MM.1S (cell line): ENCODE measurements at regions not wholly inside any gene's neighbourhood (a gene's known extent, or its start where the extent isn't known, plus 50 kb on each side); places are given as distances from the start of the nearest gene placed in this dataset.
A peak's percentile ranks its signal among the peaks of the same experiment; 100 is the strongest.

Experiments used
- DNase-seq: peaks from one replicate; pipeline ENCODE4 v3.0.0-alpha.2; 2015
- H2AFZ ChIP-seq: fragments of 300-600 bp; sonication (generic); 2 replicates; pipeline ENCODE4 v1.6.0; 2016; ENCODE audit warnings: antibody characterized with exemption, low read length
- H3F3A ChIP-seq: fragments of 300-600 bp; sonication (generic); 2 replicates; pipeline ENCODE4 v1.6.1; 2016; ENCODE audit warnings: mild to moderate bottlenecking, antibody characterized with exemption, low read length, moderate library complexity, mixed read lengths; ENCODE audit not compliant: insufficient read depth
- H3K27ac ChIP-seq: fragments of 300-600 bp; sonication (generic); 2 replicates; pipeline ENCODE4 v1.5.1; 2016; ENCODE audit warnings: mild to moderate bottlenecking, low read length
- H3K27me3 ChIP-seq: fragments of 300-600 bp; sonication (generic); replicated peaks from 2 replicates; pipeline ENCODE4 v1.6.0; 2016; ENCODE audit warnings: low read length; ENCODE audit not compliant: insufficient read depth
- H3K36me3 ChIP-seq: fragments of 300-600 bp; sonication (generic); replicated peaks from 2 replicates; pipeline ENCODE4 v1.6.1; 2016; ENCODE audit warnings: mild to moderate bottlenecking, low read length, mixed read lengths; ENCODE audit not compliant: insufficient read depth
- H3K4me1 ChIP-seq: fragments of 300-600 bp; sonication (generic); 2 replicates; pipeline ENCODE4 v1.6.1; 2016; ENCODE audit warnings: low read length, mixed read lengths
- H3K4me2 ChIP-seq: fragments of 300-600 bp; sonication (generic); 2 replicates; pipeline ENCODE4 v1.6.0; 2016; ENCODE audit warnings: low read depth, low read length
- H3K4me3 ChIP-seq: fragments of 300-600 bp; sonication (generic); 2 replicates; pipeline ENCODE4 v1.5.1; 2016; ENCODE audit warnings: low read length, mixed read lengths
- H3K79me2 ChIP-seq: fragments of 300-600 bp; sonication (generic); 2 replicates; pipeline ENCODE4 v1.6.1; 2016; ENCODE audit warnings: mixed run types, low read length, mixed read lengths
- H3K9ac ChIP-seq: fragments of 300-600 bp; sonication (generic); 2 replicates; pipeline ENCODE4 v1.6.1; 2016; ENCODE audit warnings: low read length, mixed read lengths
- H3K9me2 ChIP-seq: fragments of 300-600 bp; sonication (generic); replicated peaks from 2 replicates; pipeline ENCODE4 v1.6.1; 2016; ENCODE audit warnings: mild to moderate bottlenecking, low read length, mixed read lengths; ENCODE audit not compliant: insufficient read depth
- H3K9me3 ChIP-seq: fragments of 300-600 bp; sonication (generic); replicated peaks from 2 replicates; pipeline ENCODE4 v1.6.1; 2016; ENCODE audit warnings: mild to moderate bottlenecking, low read length, mixed read lengths; ENCODE audit not compliant: insufficient read depth
- H4K20me1 ChIP-seq: fragments of 300-600 bp; sonication (generic); 2 replicates; pipeline ENCODE4 v1.6.1; 2016; ENCODE audit warnings: mild to moderate bottlenecking, low read length, moderate library complexity, mixed read lengths; ENCODE audit not compliant: insufficient read depth
- CTCF ChIP-seq: fragments of 300-600 bp; sonication (generic); IDR thresholded peaks from 2 replicates; pipeline ENCODE4 v1.5.1; 2016; ENCODE audit warnings: antibody characterized with exemption, low read length, mixed read lengths
- EZH2 ChIP-seq: fragments of 300-600 bp; sonication (generic); optimal IDR thresholded peaks from 2 replicates; pipeline ENCODE3; 2017; ENCODE audit warnings: low read depth, mild to moderate bottlenecking, antibody characterized with exemption, low read length, mixed read lengths
- EZH2phosphoT487 ChIP-seq: fragments of 300-600 bp; sonication (generic); IDR thresholded peaks from 2 replicates; pipeline ENCODE4 v1.6.1; 2018; ENCODE audit warnings: antibody characterized with exemption, low read length

- no peaks in the 10 kb centered on the region for H3K79me2 ChIP-seq
- no peaks in the 10 kb centered on the region for H3K9me2 ChIP-seq
- no peaks in the 10 kb centered on the region for H3K36me3 ChIP-seq
- no peaks in the 10 kb centered on the region for H3K4me1 ChIP-seq
- no peaks in the 10 kb centered on the region for H4K20me1 ChIP-seq
- H3K4me3 ChIP-seq, result no peak overlapping the region
- no peaks in the 10 kb centered on the region for H3K27me3 ChIP-seq
- TF ChIP-seq EZH2phosphoT487 (no peak), EZH2 (no peak), CTCF (no peak)
- H3K9me3 ChIP-seq, result no peaks in the 10 kb centered on the region
- no peak overlapping the region for H3K27ac ChIP-seq
- no peaks in the 10 kb centered on the region for H3F3A ChIP-seq
- H2AFZ ChIP-seq, result peak overlapping the region; percentile 73
- H3K9ac ChIP-seq, result no peak overlapping the region
- H3K4me2 ChIP-seq, result peak overlapping the region; percentile 28; the same call in 1 of the 2 replicates
- no peak for DNase-seq
Observed at GRCh38 chr2:175568109-175568730, 386.7 kb upstream of the ATP5MC3 start.

GRCh38 chr2:175567435-175568061 is 386.0 kb upstream of the ATP5MC3 start:
- Histone ChIP-seq H3K79me2 (no peaks in the 10 kb centered on the region), H3K9me2 (no peaks in the 10 kb centered on the region), H3K27me3 (no peaks in the 10 kb centered on the region), H3K36me3 (no peaks in the 10 kb centered on the region), H3K9ac (no peak overlapping the region), H3F3A (no peaks in the 10 kb centered on the region), H3K4me3 (no peak overlapping the region), H4K20me1 (no peaks in the 10 kb centered on the region), H3K4me1 (no peaks in the 10 kb centered on the region), H2AFZ (peak overlapping the region; percentile 73), H3K4me2 (peak overlapping the region; percentile 28; the same call in 1 of the 2 replicates), H3K9me3 (no peaks in the 10 kb centered on the region), H3K27ac (no peak overlapping the region)
- peak; percentile 22 for DNase-seq
- no peak for TF ChIP-seq EZH2
- TF ChIP-seq CTCF, result no peak
- no peak for TF ChIP-seq EZH2phosphoT487

DNA sequence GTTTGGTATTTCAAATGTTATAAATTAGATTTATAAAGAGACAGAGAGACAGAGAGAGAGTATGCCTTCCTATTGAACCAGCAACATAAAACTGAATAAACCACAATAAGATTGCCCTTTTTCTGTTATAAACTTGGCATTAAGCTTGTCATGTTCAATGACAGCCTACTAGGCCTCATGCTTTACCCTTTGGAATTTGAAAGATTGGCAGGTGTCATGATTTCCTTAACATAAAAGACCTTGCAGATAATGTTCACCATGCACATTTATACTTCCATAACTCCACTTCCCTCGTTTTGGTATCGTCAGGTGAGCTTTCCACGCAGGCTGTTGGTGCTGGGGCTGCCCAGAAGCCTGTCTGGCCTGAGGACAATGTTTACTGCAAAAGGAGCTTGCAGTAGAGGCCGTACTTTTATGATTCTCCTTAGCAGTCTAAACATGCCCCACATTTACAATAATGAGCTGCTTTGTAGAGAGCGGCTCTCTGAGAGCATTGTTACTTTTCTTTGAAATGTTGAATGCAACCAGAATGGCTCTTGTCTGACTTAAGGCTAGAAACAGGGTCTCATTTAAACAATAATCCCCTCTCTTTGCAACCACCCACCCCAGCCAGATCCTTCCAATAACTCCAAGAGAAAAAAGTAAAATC is 379.1 kb upstream of the ATP5MC3 start:
- TF ChIP-seq EZH2 (no peak), EZH2phosphoT487 (no peak), CTCF (no peak)
- H3K27ac ChIP-seq, result no peak overlapping the region
- no peaks in the 10 kb centered on the region for H3K9me2 ChIP-seq
- H4K20me1 ChIP-seq, result no peaks in the 10 kb centered on the region
- no peak overlapping the region for H3K4me3 ChIP-seq
- H3K4me2 ChIP-seq, result no peak overlapping the region
- H3K9me3 ChIP-seq, result no peaks in the 10 kb centered on the region
- H2AFZ ChIP-seq, result no peak overlapping the region
- H3K9ac ChIP-seq, result no peak overlapping the region
- no peaks in the 10 kb centered on the region for H3F3A ChIP-seq
- H3K4me1 ChIP-seq, result no peaks in the 10 kb centered on the region
- H3K36me3 ChIP-seq, result no peaks in the 10 kb centered on the region
- no peaks in the 10 kb centered on the region for H3K27me3 ChIP-seq
- DNase-seq, result no peak
- no peaks in the 10 kb centered on the region for H3K79me2 ChIP-seq
